ENCODE measurements at regions not wholly inside any gene's neighbourhood (a gene's known extent, or its start where the extent isn't known, plus 50 kb on each side); places are given as distances from the start of the nearest gene placed in this dataset.

DNA sequence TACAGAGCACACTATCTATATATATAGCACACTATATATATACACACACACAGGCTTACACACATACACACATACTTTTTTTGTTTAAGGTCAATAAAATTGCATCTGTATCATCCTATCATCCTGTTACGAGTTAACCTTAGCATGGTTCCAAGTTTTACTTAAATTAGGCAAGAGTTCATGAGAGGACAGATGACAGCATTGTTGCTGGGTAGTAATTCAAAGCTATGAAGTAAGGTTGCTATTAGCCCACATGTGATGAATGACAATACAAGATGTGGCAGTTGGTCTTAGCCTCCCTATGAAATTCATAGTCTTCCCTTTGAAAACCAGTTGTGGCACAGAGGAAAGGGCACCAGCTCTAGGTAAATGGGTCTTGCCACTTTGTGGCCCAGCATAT is 438.1 kb downstream of the ACTL7B start:
- TF ChIP-seq CTCF (optimal IDR thresholded peaks at IDR 0.05 in 1 of 3, IDR thresholded peaks at IDR 0.05 in 1 of 3, conservative IDR thresholded peaks at IDR 0.05 in 1 of 3; ENCODE audit: extremely low read depth in 1 of 3, insufficient read depth in 2 of 3, low read length in 3 of 3): no peak
- TF ChIP-seq EZH2 (IDR thresholded peaks at IDR 0.05; ENCODE audit: low read length): no peak

All from keratinocyte (primary cell).